Central memory CD8-positive, alpha-beta T cell (primary cell): ENCODE measurements at regions not wholly inside any gene's neighbourhood (a gene's known extent, or its start where the extent isn't known, plus 50 kb on each side); places are given as distances from the start of the nearest gene placed in this dataset.

Experiments
- ATAC-seq: fragments of 150-1000 bp; cut with Tn5 transposase; replicated peaks from 2 replicates; pipeline ENCODE4 v1.10.0; 2022; ENCODE audit warnings: mild to moderate bottlenecking, moderate FRiP score, moderate number of reproducible peaks; ENCODE audit not compliant: poor library complexity, severe bottlenecking; ENCODE audit errors: extremely low read depth
- DNase-seq, 2 donors: peaks; one replicate each; pipeline ENCODE4 v3.0.0; 2021; ENCODE audit warnings: low spot score in 2 of 2
- H3K27ac Mint-ChIP-seq: one replicate; pipeline ENCODE4 v1.8.0; 2022; ENCODE audit warnings: low read depth, mild to moderate bottlenecking, moderate library complexity, mixed read lengths
- H3K27me3 Mint-ChIP-seq: one replicate; pipeline ENCODE4 v1.8.0; 2022; ENCODE audit warnings: mixed read lengths
- H3K36me3 Mint-ChIP-seq: one replicate; pipeline ENCODE4 v1.8.0; 2022; ENCODE audit warnings: mild to moderate bottlenecking, moderate library complexity, mixed read lengths; ENCODE audit not compliant: insufficient read depth
- H3K4me1 Mint-ChIP-seq: one replicate; pipeline ENCODE4 v1.8.0; 2022; ENCODE audit warnings: mixed read lengths
- H3K4me3 Mint-ChIP-seq: one replicate; pipeline ENCODE4 v1.8.0; 2022; ENCODE audit warnings: mild to moderate bottlenecking, moderate library complexity, mixed read lengths
- H3K9me3 Mint-ChIP-seq: one replicate; pipeline ENCODE4 v1.8.0; 2022; ENCODE audit warnings: mixed read lengths

- Mint-ChIP-seq H3K36me3 (no peaks in the 10 kb centered on the region), H3K27me3 (no peaks in the 10 kb centered on the region), H3K4me1 (peaks cover 18% of the 10 kb centered on the region), H3K9me3 (no peaks in the 10 kb centered on the region), H3K4me3 (no peak overlapping the region), H3K27ac (no peak overlapping the region)
- DNase-seq, result no peak
- no peak for ATAC-seq
Observed at GRCh38 chr7:50153995-50154394, 60.9 kb upstream of the ZPBP start.

GRCh38 chr7:50153148-50153547, 60.1 kb upstream of the ZPBP start:
- Mint-ChIP-seq H3K36me3 (no peaks in the 10 kb centered on the region), H3K4me1 (peaks cover 18% of the 10 kb centered on the region), H3K27ac (no peak overlapping the region), H3K9me3 (no peaks in the 10 kb centered on the region), H3K4me3 (no peak overlapping the region), H3K27me3 (no peaks in the 10 kb centered on the region)
- ATAC-seq (no peak), DNase-seq (no peak)

GRCh38 chr7:50152486-50152885, 59.4 kb upstream of the ZPBP start:
- H3K36me3 Mint-ChIP-seq, result peaks cover 2% of the 10 kb centered on the region
- H3K4me3 Mint-ChIP-seq, result no peak overlapping the region
- H3K27ac Mint-ChIP-seq, result no peak overlapping the region
- H3K4me1 Mint-ChIP-seq, result peaks cover 18% of the 10 kb centered on the region
- no peak for ATAC-seq
- H3K9me3 Mint-ChIP-seq, result no peaks in the 10 kb centered on the region
- no peaks in the 10 kb centered on the region for H3K27me3 Mint-ChIP-seq
- DNase-seq, result no peak

GRCh38 chr7:50151661-50152060, 58.6 kb upstream of the ZPBP start:
- no peaks in the 10 kb centered on the region for H3K9me3 Mint-ChIP-seq
- no peak overlapping the region for H3K4me3 Mint-ChIP-seq
- ATAC-seq (no peak), DNase-seq (no peak)
- no peak overlapping the region for H3K27ac Mint-ChIP-seq
- no peaks in the 10 kb centered on the region for H3K27me3 Mint-ChIP-seq
- H3K4me1 Mint-ChIP-seq, result peaks cover 14% of the 10 kb centered on the region
- peaks cover 2% of the 10 kb centered on the region for H3K36me3 Mint-ChIP-seq

- DNase-seq (no peak), ATAC-seq (no peak)
- Mint-ChIP-seq H3K4me3 (no peak overlapping the region), H3K27me3 (no peaks in the 10 kb centered on the region), H3K27ac (no peak overlapping the region), H3K9me3 (no peaks in the 10 kb centered on the region), H3K36me3 (peaks cover 2% of the 10 kb centered on the region), H3K4me1 (peaks cover 9% of the 10 kb centered on the region)
Observed at GRCh38 chr7:50151001-50151400, 58.0 kb upstream of the ZPBP start.

- DNase-seq (no peak), ATAC-seq (peak; percentile 42)
- Mint-ChIP-seq H3K4me3 (no peak overlapping the region), H3K9me3 (no peaks in the 10 kb centered on the region), H3K4me1 (peaks cover 9% of the 10 kb centered on the region), H3K27me3 (no peaks in the 10 kb centered on the region), H3K27ac (no peak overlapping the region), H3K36me3 (peaks cover 2% of the 10 kb centered on the region)
Observed at GRCh38 chr7:50149369-50149768, 56.3 kb upstream of the ZPBP start.

- H3K9me3 Mint-ChIP-seq, result no peaks in the 10 kb centered on the region
- ATAC-seq (peak; percentile 62), DNase-seq (no peak)
- H3K27me3 Mint-ChIP-seq, result no peaks in the 10 kb centered on the region
- H3K4me3 Mint-ChIP-seq, result no peak overlapping the region
- peaks cover 2% of the 10 kb centered on the region for H3K36me3 Mint-ChIP-seq
- peaks cover 9% of the 10 kb centered on the region for H3K4me1 Mint-ChIP-seq
- peak overlapping the region; percentile 29 for H3K27ac Mint-ChIP-seq
Observed at GRCh38 chr7:50147951-50148808, 55.1 kb upstream of the ZPBP start.

- no peaks in the 10 kb centered on the region for H3K9me3 Mint-ChIP-seq
- DNase-seq, result no peak
- peaks cover 13% of the 10 kb centered on the region for H3K4me1 Mint-ChIP-seq
- peaks cover 2% of the 10 kb centered on the region for H3K36me3 Mint-ChIP-seq
- no peak overlapping the region for H3K4me3 Mint-ChIP-seq
- H3K27ac Mint-ChIP-seq, result no peak overlapping the region
- peaks cover 2% of the 10 kb centered on the region for H3K27me3 Mint-ChIP-seq
- no peak for ATAC-seq
Observed at GRCh38 chr7:50146692-50147091, 53.6 kb upstream of the ZPBP start.

GRCh38 chr7:50145801-50146338, 52.8 kb upstream of the ZPBP start:
- H3K27ac Mint-ChIP-seq, result no peak overlapping the region
- no peaks in the 10 kb centered on the region for H3K9me3 Mint-ChIP-seq
- DNase-seq, result no peak
- H3K27me3 Mint-ChIP-seq, result peaks cover 10% of the 10 kb centered on the region
- H3K4me3 Mint-ChIP-seq, result no peak overlapping the region
- no peak for ATAC-seq
- peaks cover 13% of the 10 kb centered on the region for H3K4me1 Mint-ChIP-seq
- peaks cover 2% of the 10 kb centered on the region for H3K36me3 Mint-ChIP-seq

GRCh38 chr7:50145226-50145625, 52.2 kb upstream of the ZPBP start:
- peaks cover 16% of the 10 kb centered on the region for H3K27me3 Mint-ChIP-seq
- H3K9me3 Mint-ChIP-seq, result no peaks in the 10 kb centered on the region
- H3K4me3 Mint-ChIP-seq, result no peak overlapping the region
- H3K36me3 Mint-ChIP-seq, result peaks cover 2% of the 10 kb centered on the region
- no peak for ATAC-seq
- peaks cover 13% of the 10 kb centered on the region for H3K4me1 Mint-ChIP-seq
- DNase-seq, result no peak
- no peak overlapping the region for H3K27ac Mint-ChIP-seq
